Chondrocyte (in vitro differentiated cells): ENCODE measurements at regions not wholly inside any gene's neighbourhood (a gene's known extent, or its start where the extent isn't known, plus 50 kb on each side); places are given as distances from the start of the nearest gene placed in this dataset.

ENCODE experiments used
- DNase-seq: peaks from one replicate; pipeline ENCODE4 v3.0.0; 2021; ENCODE audit warnings: mixed read lengths, low spot score
- H3K27ac Mint-ChIP-seq: one replicate; pipeline ENCODE4 v1.8.0; 2021; ENCODE audit warnings: mild to moderate bottlenecking, moderate library complexity, mixed read lengths; ENCODE audit not compliant: unreplicated experiment
- H3K27me3 Mint-ChIP-seq: 2 replicates; pipeline ENCODE4 v1.8.0; 2021; ENCODE audit warnings: low read depth, mixed read lengths
- H3K36me3 Mint-ChIP-seq: 2 replicates; pipeline ENCODE4 v1.8.0; 2021; ENCODE audit warnings: low read depth, mixed read lengths
- H3K4me1 Mint-ChIP-seq: 2 replicates; pipeline ENCODE4 v1.8.0; 2021; ENCODE audit warnings: low read depth, mild to moderate bottlenecking, mixed read lengths
- H3K4me3 Mint-ChIP-seq: one replicate; pipeline ENCODE4 v1.8.0; 2021; ENCODE audit warnings: mild to moderate bottlenecking, moderate library complexity, mixed read lengths; ENCODE audit not compliant: unreplicated experiment
- H3K9me3 Mint-ChIP-seq: 2 replicates; pipeline ENCODE4 v1.8.0; 2021; ENCODE audit warnings: low read depth, mixed read lengths
- CTCF ChIP-seq: fragments of 200-600 bp; sonication (generic); IDR thresholded peaks from 2 replicates; pipeline ENCODE4 v1.5.0; 2021; ENCODE audit warnings: antibody characterized with exemption, mild to moderate bottlenecking, moderate library complexity

GRCh38 chr15:38193496-38193895 lies 59.1 kb upstream of the SPRED1 start:
- DNase-seq = no peak
- TF ChIP-seq CTCF = no peak
- no peaks in the 10 kb centered on the region for H3K9me3 Mint-ChIP-seq
- no peaks in the 10 kb centered on the region for H3K27me3 Mint-ChIP-seq
- peaks cover 18% of the 10 kb centered on the region for H3K4me1 Mint-ChIP-seq
- no peak overlapping the region for H3K4me3 Mint-ChIP-seq
- no peaks in the 10 kb centered on the region for H3K36me3 Mint-ChIP-seq
- H3K27ac Mint-ChIP-seq = peak overlapping the region; percentile 39

- no peak for DNase-seq
- H3K4me3 Mint-ChIP-seq = no peak overlapping the region
- no peak for TF ChIP-seq CTCF
- H3K27ac Mint-ChIP-seq = no peak overlapping the region
- H3K27me3 Mint-ChIP-seq = no peaks in the 10 kb centered on the region
- no peaks in the 10 kb centered on the region for H3K36me3 Mint-ChIP-seq
- no peaks in the 10 kb centered on the region for H3K9me3 Mint-ChIP-seq
- peaks cover 10% of the 10 kb centered on the region for H3K4me1 Mint-ChIP-seq
These were observed 57.3 kb upstream of the SPRED1 start for GRCh38 chr15:38195191-38195901.

GRCh38 chr15:38196076-38196475 lies 56.6 kb upstream of the SPRED1 start:
- Mint-ChIP-seq H3K4me1 (peaks cover 6% of the 10 kb centered on the region), H3K9me3 (no peaks in the 10 kb centered on the region), H3K27ac (no peak overlapping the region), H3K4me3 (no peak overlapping the region), H3K27me3 (no peaks in the 10 kb centered on the region), H3K36me3 (no peaks in the 10 kb centered on the region)
- no peak for DNase-seq
- TF ChIP-seq CTCF = no peak

- Mint-ChIP-seq H3K27me3 (no peaks in the 10 kb centered on the region), H3K9me3 (no peaks in the 10 kb centered on the region), H3K36me3 (no peaks in the 10 kb centered on the region), H3K4me1 (peaks cover 6% of the 10 kb centered on the region), H3K27ac (no peak overlapping the region), H3K4me3 (no peak overlapping the region)
- TF ChIP-seq CTCF = no peak
- DNase-seq = no peak
These were observed 55.1 kb upstream of the SPRED1 start for GRCh38 chr15:38197553-38197952.

GRCh38 chr15:38201714-38202113 lies 50.9 kb upstream of the SPRED1 start:
- Mint-ChIP-seq H3K4me3 (no peak overlapping the region), H3K27ac (no peak overlapping the region), H3K27me3 (no peaks in the 10 kb centered on the region), H3K9me3 (no peaks in the 10 kb centered on the region), H3K36me3 (no peaks in the 10 kb centered on the region), H3K4me1 (peaks cover 4% of the 10 kb centered on the region)
- no peak for TF ChIP-seq CTCF
- no peak for DNase-seq
